AG04450 (cell line): ENCODE measurements at regions not wholly inside any gene's neighbourhood (a gene's known extent, or its start where the extent isn't known, plus 50 kb on each side); places are given as distances from the start of the nearest gene placed in this dataset.
A peak's percentile ranks its signal among the peaks of the same experiment; 100 is the strongest.

Experiments
- CTCF ChIA-PET: fragments of 300-600, 350-600 bp; formaldehyde crosslinking; extraction: SDS; loops from one replicate; lab custom pipeline; 2022; ENCODE audit warnings: antibody characterized with exemption, inconsistent platforms; lab: Charles Lee
- POLR2A ChIA-PET: fragments of 350-600 bp; formaldehyde crosslinking; extraction: SDS; loops from one replicate; lab custom pipeline; 2021; ENCODE audit warnings: antibody characterized with exemption, inconsistent platforms; lab: Yijun Ruan, JAX
- DNase-seq: peaks from one replicate; pipeline ENCODE4 v3.0.0-alpha.2; 2011; ENCODE audit warnings: low read depth, low spot score
- H3K27ac ChIP-seq: one replicate; pipeline ENCODE4 v1.5.1; 2012; ENCODE audit warnings: low read depth, low read length, control low read depth
- H3K27me3 ChIP-seq: one replicate; pipeline ENCODE4 v1.6.0; 2012; ENCODE audit warnings: low read length; ENCODE audit not compliant: control insufficient read depth, insufficient read depth
- H3K4me3 ChIP-seq: 2 replicates; pipeline ENCODE4 v1.5.1; 2011; ENCODE audit warnings: mild to moderate bottlenecking, low read depth, low read length, control low read depth
- H3K9me3 ChIP-seq: 2 replicates; pipeline ENCODE4 v1.5.1; 2012; ENCODE audit warnings: low read length; ENCODE audit not compliant: control insufficient read depth, insufficient read depth
- CTCF ChIP-seq: IDR thresholded peaks from 2 replicates; pipeline ENCODE4 v1.5.1; 2011; ENCODE audit warnings: low read depth, low read length, control low read depth, inconsistent platforms

GRCh38 chr3:21938267-21938681 is 187.3 kb upstream of the ZNF385D start:
- CTCF ChIA-PET, result no interaction called here
- DNase-seq, result no peak
- Histone ChIP-seq H3K9me3 (no peaks in the 10 kb centered on the region), H3K27me3 (no peaks in the 10 kb centered on the region), H3K4me3 (no peak overlapping the region), H3K27ac (no peak overlapping the region)
- POLR2A ChIA-PET, result no interaction called here
- TF ChIP-seq CTCF, result no peak

GRCh38 chr3:21942328-21942727 is 191.3 kb upstream of the ZNF385D start:
- ChIA-PET POLR2A (interaction anchor here (1.0 kb wide), 1 partner anchor 22 kb away, joined by 6 read pairs; no protein-coding TSS in a partner anchor), CTCF (interaction anchor here (0.9 kb wide), 1 partner anchor 48 kb away, joined by 3 read pairs; no protein-coding TSS in a partner anchor)
- Histone ChIP-seq H3K4me3 (no peak overlapping the region), H3K27ac (no peak overlapping the region), H3K9me3 (no peaks in the 10 kb centered on the region), H3K27me3 (no peaks in the 10 kb centered on the region)
- no peak for TF ChIP-seq CTCF
- peak; percentile 26 for DNase-seq

GRCh38 chr3:21944251-21944650 is 193.2 kb upstream of the ZNF385D start:
- no peaks in the 10 kb centered on the region for H3K27me3 ChIP-seq
- DNase-seq, result no peak
- ChIA-PET POLR2A (no interaction called here), CTCF (no interaction called here)
- H3K4me3 ChIP-seq, result no peak overlapping the region
- no peak overlapping the region for H3K27ac ChIP-seq
- no peaks in the 10 kb centered on the region for H3K9me3 ChIP-seq
- TF ChIP-seq CTCF, result no peak

GRCh38 chr3:21952856-21953255 is 201.8 kb upstream of the ZNF385D start:
- no peaks in the 10 kb centered on the region for H3K27me3 ChIP-seq
- DNase-seq, result no peak
- H3K4me3 ChIP-seq, result no peak overlapping the region
- H3K27ac ChIP-seq, result no peak overlapping the region
- no peaks in the 10 kb centered on the region for H3K9me3 ChIP-seq
- ChIA-PET POLR2A (no interaction called here), CTCF (interaction anchor here (0.7 kb wide), 1 partner anchor 103 kb away, joined by 3 read pairs; no protein-coding TSS in a partner anchor)
- no peak for TF ChIP-seq CTCF

GRCh38 chr3:21954709-21955108 is 203.7 kb upstream of the ZNF385D start:
- H3K27ac ChIP-seq, result no peak overlapping the region

More at GRCh38 chr3:21954709-21955108, 203.7 kb upstream of the ZNF385D start:
- ChIA-PET POLR2A (no interaction called here), CTCF (interaction anchor here (0.6 kb wide), 1 partner anchor 230 kb away, joined by 9 read pairs; no protein-coding TSS in a partner anchor)
- H3K9me3 ChIP-seq, result no peaks in the 10 kb centered on the region
- no peaks in the 10 kb centered on the region for H3K27me3 ChIP-seq
- no peak for TF ChIP-seq CTCF
- H3K4me3 ChIP-seq, result no peak overlapping the region
- peak; percentile 33 for DNase-seq
